ENCODE measurements at regions not wholly inside any gene's neighbourhood (a gene's known extent, or its start where the extent isn't known, plus 50 kb on each side); places are given as distances from the start of the nearest gene placed in this dataset.
A peak's percentile ranks its signal among the peaks of the same experiment; 100 is the strongest.

GRCh38 chr6:77038807-77039206, 424.5 kb downstream of the HTR1B start:
- DNase-seq (ENCODE audit: low spot score) (no peak), ATAC-seq (ENCODE audit: low read depth) (peak; percentile 49; the same call in 2 of the 3 replicates)
- TF ChIP-seq CTCF (IDR thresholded peaks at IDR 0.05; ENCODE audit: poor library complexity, severe bottlenecking) = no peak
- Histone ChIP-seq H3K9me3 (ENCODE audit: severe bottlenecking) (no peaks in the 10 kb centered on the region), H3K4me1 (ENCODE audit: insufficient read depth, poor library complexity, severe bottlenecking) (peaks cover 10% of the 10 kb centered on the region), H3K27me3 (ENCODE audit: insufficient read depth, poor library complexity, severe bottlenecking) (no peaks in the 10 kb centered on the region), H3K36me3 (ENCODE audit: low read depth) (no peaks in the 10 kb centered on the region), H3K4me3 (ENCODE audit: severe bottlenecking) (no peak overlapping the region), H3K27ac (ENCODE audit: poor library complexity, severe bottlenecking) (no peak overlapping the region)

- no peaks in the 10 kb centered on the region for H3K36me3 ChIP-seq (ENCODE audit: low read depth)
- no peaks in the 10 kb centered on the region for H3K27me3 ChIP-seq (ENCODE audit: insufficient read depth, poor library complexity, severe bottlenecking)
- H3K4me1 ChIP-seq (ENCODE audit: insufficient read depth, poor library complexity, severe bottlenecking) = peaks cover 10% of the 10 kb centered on the region
- H3K9me3 ChIP-seq (ENCODE audit: severe bottlenecking) = no peaks in the 10 kb centered on the region
- no peak for ATAC-seq (ENCODE audit: low read depth)
- no peak for TF ChIP-seq CTCF (IDR thresholded peaks at IDR 0.05; ENCODE audit: poor library complexity, severe bottlenecking)
- H3K4me3 ChIP-seq (ENCODE audit: severe bottlenecking) = no peak overlapping the region
- no peak for DNase-seq (ENCODE audit: low spot score)
- no peak overlapping the region for H3K27ac ChIP-seq (ENCODE audit: poor library complexity, severe bottlenecking)
Measured at GRCh38 chr6:77037439-77037838, 425.9 kb downstream of the HTR1B start.

GRCh38 chr6:77036400-77036799, 426.9 kb downstream of the HTR1B start:
- H3K9me3 ChIP-seq (ENCODE audit: severe bottlenecking) = no peaks in the 10 kb centered on the region
- no peak for ATAC-seq (ENCODE audit: low read depth)
- no peak for TF ChIP-seq CTCF (IDR thresholded peaks at IDR 0.05; ENCODE audit: poor library complexity, severe bottlenecking)
- no peaks in the 10 kb centered on the region for H3K36me3 ChIP-seq (ENCODE audit: low read depth)
- DNase-seq (ENCODE audit: low spot score) = no peak
- no peaks in the 10 kb centered on the region for H3K27me3 ChIP-seq (ENCODE audit: insufficient read depth, poor library complexity, severe bottlenecking)
- H3K27ac ChIP-seq (ENCODE audit: poor library complexity, severe bottlenecking) = no peak overlapping the region
- no peak overlapping the region for H3K4me3 ChIP-seq (ENCODE audit: severe bottlenecking)
- H3K4me1 ChIP-seq (ENCODE audit: insufficient read depth, poor library complexity, severe bottlenecking) = peaks cover 10% of the 10 kb centered on the region

GRCh38 chr6:77034161-77034560, 429.1 kb downstream of the HTR1B start:
- Histone ChIP-seq H3K4me3 (ENCODE audit: severe bottlenecking) (no peak overlapping the region), H3K36me3 (ENCODE audit: low read depth) (no peaks in the 10 kb centered on the region), H3K27me3 (ENCODE audit: insufficient read depth, poor library complexity, severe bottlenecking) (no peaks in the 10 kb centered on the region), H3K9me3 (ENCODE audit: severe bottlenecking) (no peaks in the 10 kb centered on the region), H3K27ac (ENCODE audit: poor library complexity, severe bottlenecking) (peak overlapping the region; percentile 34), H3K4me1 (ENCODE audit: insufficient read depth, poor library complexity, severe bottlenecking) (peaks cover 10% of the 10 kb centered on the region)
- no peak for TF ChIP-seq CTCF (IDR thresholded peaks at IDR 0.05; ENCODE audit: poor library complexity, severe bottlenecking)
- DNase-seq (ENCODE audit: low spot score) (no peak), ATAC-seq (ENCODE audit: low read depth) (peak; percentile 97)

GRCh38 chr6:77030929-77031674, 432.2 kb downstream of the HTR1B start:
- H3K9me3 ChIP-seq (ENCODE audit: severe bottlenecking) = no peaks in the 10 kb centered on the region

More at GRCh38 chr6:77030929-77031674, 432.2 kb downstream of the HTR1B start:
- ATAC-seq (ENCODE audit: low read depth) (peak; percentile 36; the same call in 1 of the 3 replicates), DNase-seq (ENCODE audit: low spot score) (no peak)
- Histone ChIP-seq H3K36me3 (ENCODE audit: low read depth) (no peaks in the 10 kb centered on the region), H3K27ac (ENCODE audit: poor library complexity, severe bottlenecking) (no peak overlapping the region), H3K4me3 (ENCODE audit: severe bottlenecking) (no peak overlapping the region), H3K27me3 (ENCODE audit: insufficient read depth, poor library complexity, severe bottlenecking) (no peaks in the 10 kb centered on the region), H3K4me1 (ENCODE audit: insufficient read depth, poor library complexity, severe bottlenecking) (peaks cover 10% of the 10 kb centered on the region)
- no peak for TF ChIP-seq CTCF (IDR thresholded peaks at IDR 0.05; ENCODE audit: poor library complexity, severe bottlenecking)

All from RWPE2 (cell line).